Mammary epithelial cell (primary cell): ENCODE measurements at regions not wholly inside any gene's neighbourhood (a gene's known extent, or its start where the extent isn't known, plus 50 kb on each side); places are given as distances from the start of the nearest gene placed in this dataset.

Experiments
- CTCF ChIP-seq, 2 donors: IDR thresholded peaks in 1 of 2; conservative IDR thresholded peaks in 1 of 2; 2 replicates each; pipeline ENCODE4 v1.5.1; 2011 to 2012; ENCODE audit warnings: inconsistent platforms in 2 of 2, low read length in 2 of 2, mild to moderate bottlenecking in 2 of 2, control low read depth in 1 of 2, low read depth in 1 of 2; ENCODE audit not compliant: insufficient read depth in 1 of 2; ENCODE audit errors: extremely low read depth in 1 of 2
- EZH2 ChIP-seq: IDR thresholded peaks from 2 replicates; pipeline ENCODE4 v1.6.1; 2012; ENCODE audit warnings: low read length, inconsistent platforms, borderline replicate concordance

DNA sequence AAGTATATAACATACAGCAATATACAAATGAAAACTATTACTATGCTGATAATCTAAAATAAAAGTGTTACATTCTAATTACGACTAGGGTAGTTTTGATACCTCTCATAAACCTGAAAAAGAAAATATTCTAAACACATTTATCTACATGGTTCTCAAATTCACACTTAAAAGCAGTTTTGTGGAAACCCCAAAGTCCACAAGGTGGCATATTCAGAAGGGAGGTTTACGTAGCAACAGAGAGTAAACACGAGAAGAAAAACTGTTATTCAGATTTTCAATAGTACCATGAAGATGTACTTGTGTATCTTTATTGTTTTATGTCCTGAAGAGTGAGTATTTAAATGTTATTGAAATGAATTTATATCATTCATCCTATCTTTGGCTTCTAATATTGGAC is 275.9 kb upstream of the KLHL1 start:
- TF ChIP-seq CTCF (conservative IDR thresholded peaks at IDR 0.05 in 1 of 2, IDR thresholded peaks at IDR 0.05 in 1 of 2; ENCODE audit: extremely low read depth in 1 of 2, insufficient read depth in 1 of 2, low read depth in 1 of 2, low read length in 2 of 2) (no peak), EZH2 (no peak)
